ENCODE measurements at regions not wholly inside any gene's neighbourhood (a gene's known extent, or its start where the extent isn't known, plus 50 kb on each side); places are given as distances from the start of the nearest gene placed in this dataset.
A peak's percentile ranks its signal among the peaks of the same experiment; 100 is the strongest.

GRCh38 chr2:234673501-234673900 lies 176.6 kb upstream of the ARL4C start:
- H3K27me3 ChIP-seq (ENCODE audit: control insufficient read depth, insufficient read depth, low read length): no peaks in the 10 kb centered on the region
- TF ChIP-seq EZH2 (IDR thresholded peaks at IDR 0.05; ENCODE audit: low read length, missing control alignments) (no peak), CTCF (conservative IDR thresholded peaks at IDR 0.05 in 1 of 2, IDR thresholded peaks at IDR 0.05 in 1 of 2; ENCODE audit: low read depth in 1 of 2, low read length in 2 of 2) (no peak)
- no peaks in the 10 kb centered on the region for H3K9me3 ChIP-seq (ENCODE audit: control insufficient read depth, insufficient read depth, low read depth, low read length)
- no peak overlapping the region for H2AFZ ChIP-seq (ENCODE audit: low read length)
- no peaks in the 10 kb centered on the region for H4K20me1 ChIP-seq (ENCODE audit: control insufficient read depth, extremely low read depth, insufficient read depth, low read length)
- H3K27ac ChIP-seq (ENCODE audit: insufficient read depth, low read length): no peak overlapping the region
- H3K4me3 ChIP-seq (replicated peaks in 1 of 4; ENCODE audit: control extremely low read depth in 1 of 4, insufficient read depth in 1 of 4, low read depth in 3 of 4, low read length in 4 of 4): no peak overlapping the region
- no peaks in the 10 kb centered on the region for H3K79me2 ChIP-seq (ENCODE audit: control insufficient read depth, insufficient read depth, low read length)
- peaks cover 24% of the 10 kb centered on the region for H3K4me1 ChIP-seq (ENCODE audit: control insufficient read depth, extremely low read depth, insufficient read depth, low read length)
- DNase-seq (ENCODE audit: low read depth in 2 of 2): no peak
- no peak overlapping the region for H3K9ac ChIP-seq (ENCODE audit: insufficient read depth, low read length)
- H3K4me2 ChIP-seq (ENCODE audit: extremely low read depth, insufficient read depth, low read length): no peak overlapping the region
- H3K36me3 ChIP-seq (ENCODE audit: control insufficient read depth, insufficient read depth, low read length): no peaks in the 10 kb centered on the region

- Histone ChIP-seq H3K9ac (ENCODE audit: insufficient read depth, low read length) (no peak overlapping the region), H3K4me1 (ENCODE audit: control insufficient read depth, extremely low read depth, insufficient read depth, low read length) (peaks cover 15% of the 10 kb centered on the region), H3K36me3 (ENCODE audit: control insufficient read depth, insufficient read depth, low read length) (no peaks in the 10 kb centered on the region), H3K27ac (ENCODE audit: insufficient read depth, low read length) (no peak overlapping the region), H3K4me3 (replicated peaks in 1 of 4; ENCODE audit: control extremely low read depth in 1 of 4, insufficient read depth in 1 of 4, low read depth in 3 of 4, low read length in 4 of 4) (no peak overlapping the region), H3K27me3 (ENCODE audit: control insufficient read depth, insufficient read depth, low read length) (no peaks in the 10 kb centered on the region), H4K20me1 (ENCODE audit: control insufficient read depth, extremely low read depth, insufficient read depth, low read length) (no peaks in the 10 kb centered on the region), H3K9me3 (ENCODE audit: control insufficient read depth, insufficient read depth, low read depth, low read length) (no peaks in the 10 kb centered on the region), H3K79me2 (ENCODE audit: control insufficient read depth, insufficient read depth, low read length) (no peaks in the 10 kb centered on the region), H2AFZ (ENCODE audit: low read length) (no peak overlapping the region), H3K4me2 (ENCODE audit: extremely low read depth, insufficient read depth, low read length) (no peak overlapping the region)
- TF ChIP-seq EZH2 (IDR thresholded peaks at IDR 0.05; ENCODE audit: low read length, missing control alignments) (no peak), CTCF (conservative IDR thresholded peaks at IDR 0.05 in 1 of 2, IDR thresholded peaks at IDR 0.05 in 1 of 2; ENCODE audit: low read depth in 1 of 2, low read length in 2 of 2) (no peak)
- peak in 1 of 2 donors; percentile 50 for DNase-seq (ENCODE audit: low read depth in 2 of 2)
Measured at GRCh38 chr2:234672498-234673150, 175.7 kb upstream of the ARL4C start.

GRCh38 chr2:234671716-234672115 lies 174.8 kb upstream of the ARL4C start:
- H3K4me1 ChIP-seq (ENCODE audit: control insufficient read depth, extremely low read depth, insufficient read depth, low read length): peaks cover 15% of the 10 kb centered on the region

More at GRCh38 chr2:234671716-234672115, 174.8 kb upstream of the ARL4C start:
- H3K36me3 ChIP-seq (ENCODE audit: control insufficient read depth, insufficient read depth, low read length): no peaks in the 10 kb centered on the region
- no peak overlapping the region for H3K9ac ChIP-seq (ENCODE audit: insufficient read depth, low read length)
- no peak overlapping the region for H2AFZ ChIP-seq (ENCODE audit: low read length)
- H3K9me3 ChIP-seq (ENCODE audit: control insufficient read depth, insufficient read depth, low read depth, low read length): no peaks in the 10 kb centered on the region
- no peak overlapping the region for H3K27ac ChIP-seq (ENCODE audit: insufficient read depth, low read length)
- TF ChIP-seq CTCF (conservative IDR thresholded peaks at IDR 0.05 in 1 of 2, IDR thresholded peaks at IDR 0.05 in 1 of 2; ENCODE audit: low read depth in 1 of 2, low read length in 2 of 2) (no peak), EZH2 (IDR thresholded peaks at IDR 0.05; ENCODE audit: low read length, missing control alignments) (no peak)
- H3K27me3 ChIP-seq (ENCODE audit: control insufficient read depth, insufficient read depth, low read length): no peaks in the 10 kb centered on the region
- no peaks in the 10 kb centered on the region for H3K79me2 ChIP-seq (ENCODE audit: control insufficient read depth, insufficient read depth, low read length)
- no peaks in the 10 kb centered on the region for H4K20me1 ChIP-seq (ENCODE audit: control insufficient read depth, extremely low read depth, insufficient read depth, low read length)
- H3K4me2 ChIP-seq (ENCODE audit: extremely low read depth, insufficient read depth, low read length): no peak overlapping the region
- no peak overlapping the region for H3K4me3 ChIP-seq (replicated peaks in 1 of 4; ENCODE audit: control extremely low read depth in 1 of 4, insufficient read depth in 1 of 4, low read depth in 3 of 4, low read length in 4 of 4)
- no peak for DNase-seq (ENCODE audit: low read depth in 2 of 2)
